Esophagus muscularis mucosa (tissue), 4 donors: ENCODE measurements at regions not wholly inside any gene's neighbourhood (a gene's known extent, or its start where the extent isn't known, plus 50 kb on each side); places are given as distances from the start of the nearest gene placed in this dataset.

Source experiments
- DNase-seq: peaks from one replicate; pipeline ENCODE4 v3.0.0-alpha.2; 2017; ENCODE audit errors: extremely low spot score
- H3K27ac ChIP-seq, 4 donors: fragments of 200-600 bp; sonication (generic); replicated peaks in 1 of 4; 1 replicate in 3 of 4; 2 replicates in 1 of 4; pipeline ENCODE4 v1.5.1; 2016 to 2019; ENCODE audit warnings: mild to moderate bottlenecking in 1 of 4
- H3K27me3 ChIP-seq, 4 donors: fragments of 200-600 bp; sonication (generic); one replicate each; pipeline versions ENCODE4 v1.5.1 to v1.6.0; 2016 to 2019
- H3K36me3 ChIP-seq, 4 donors: fragments of 200-600 bp; sonication (generic); one replicate each; pipeline ENCODE4 v1.5.1; 2016 to 2019
- H3K4me1 ChIP-seq, 4 donors: fragments of 200-600 bp; sonication (generic); one replicate each; pipeline ENCODE4 v1.5.1; 2016 to 2019
- H3K4me3 ChIP-seq, 4 donors: fragments of 200-600 bp; sonication (generic); 1 replicate in 2 of 4; 2 replicates in 2 of 4; pipeline ENCODE4 v1.5.1; 2016 to 2019; ENCODE audit warnings: mild to moderate bottlenecking in 4 of 4, moderate library complexity in 1 of 4
- H3K9me3 ChIP-seq, 4 donors: fragments of 200-600 bp; sonication (generic); 1 replicate in 3 of 4; 2 replicates in 1 of 4; pipeline ENCODE4 v1.5.1; 2016 to 2019
- CTCF ChIP-seq, 3 experiments: fragments of 200-600 bp in 2 of 3; fragments of 450-650 bp in 1 of 3; sonication (generic) in 2 of 3; IDR thresholded peaks; one replicate each; pipeline ENCODE4 v1.5.1; 2017 to 2019; ENCODE audit warnings: antibody characterized with exemption in 3 of 3, mild to moderate bottlenecking in 2 of 3, moderate library complexity in 1 of 3
- EP300 ChIP-seq: sonication (generic); formaldehyde crosslinking; IDR thresholded peaks from one replicate; pipeline ENCODE4 v1.6.1; 2017; ENCODE audit warnings: antibody characterized with exemption
- POLR2A ChIP-seq: fragments of 450-650 bp; IDR thresholded peaks from one replicate; pipeline ENCODE4 v1.6.1; 2017; ENCODE audit warnings: antibody characterized with exemption, moderate library complexity, mild to moderate bottlenecking, low read depth
- POLR2AphosphoS5 ChIP-seq, 2 donors: sonication (generic); formaldehyde crosslinking; IDR thresholded peaks; one replicate each; pipeline ENCODE4 v1.6.1; 2017; ENCODE audit warnings: antibody characterized with exemption in 2 of 2
- WGBS: methylation state at CpG from one replicate; pipeline ENCODE4 v1.1.5; 2018; 5-methylcytosine and 5-hydroxymethylcytosine counted together
- intact Hi-C: fragments of 100-400 bp; cut with DNase I; formaldehyde crosslinking; loops from one replicate; pipeline ENCODE4 v1.15.1; 2023

- TF ChIP-seq EP300, result no peak
- no peak for TF ChIP-seq CTCF (IDR thresholded peaks at IDR 0.05)
- no peak for TF ChIP-seq POLR2A
- no peak for TF ChIP-seq POLR2AphosphoS5 (IDR thresholded peaks at IDR 0.05)
- no peaks in the 10 kb centered on the region for H3K27me3 ChIP-seq
- H3K4me3 ChIP-seq, result no peak overlapping the region
- no peaks in the 10 kb centered on the region for H3K9me3 ChIP-seq
- H3K36me3 ChIP-seq, result no peaks in the 10 kb centered on the region
- H3K4me1 ChIP-seq, result no peaks in the 10 kb centered on the region
- H3K27ac ChIP-seq, result no peak overlapping the region
- DNase-seq, result no peak
- intact Hi-C loops, result no loop called here
- 87% methylated on average over 10 of the region's 10 CpGs for WGBS
Observed at GRCh38 chr2:65507102-65508069, 75.0 kb upstream of the SPRED2 start.

- H3K27ac ChIP-seq, result no peak overlapping the region
- TF ChIP-seq POLR2A (no peak), POLR2AphosphoS5 (IDR thresholded peaks at IDR 0.05) (no peak), EP300 (no peak)
- intact Hi-C loops, result no loop called here
- no peaks in the 10 kb centered on the region for H3K4me1 ChIP-seq
- no peaks in the 10 kb centered on the region for H3K27me3 ChIP-seq
- H3K36me3 ChIP-seq, result no peaks in the 10 kb centered on the region
- 75% methylated on average over 10 of the region's 14 CpGs for WGBS
- no peaks in the 10 kb centered on the region for H3K9me3 ChIP-seq
- no peak overlapping the region for H3K4me3 ChIP-seq
- no peak for DNase-seq
Observed at GRCh38 chr2:65504814-65505697, 72.7 kb upstream of the SPRED2 start.

- intact Hi-C loops, result no loop called here
- 67% methylated on average over 6 of the region's 6 CpGs for WGBS
- H3K9me3 ChIP-seq, result no peaks in the 10 kb centered on the region
- no peak for DNase-seq
- H3K4me1 ChIP-seq, result no peaks in the 10 kb centered on the region
- H3K27ac ChIP-seq, result no peak overlapping the region
- no peak for TF ChIP-seq POLR2AphosphoS5 (IDR thresholded peaks at IDR 0.05)
- no peak for TF ChIP-seq CTCF (IDR thresholded peaks at IDR 0.05)
- TF ChIP-seq POLR2A, result no peak
- TF ChIP-seq EP300, result no peak
- H3K4me3 ChIP-seq, result no peak overlapping the region
- H3K27me3 ChIP-seq, result no peaks in the 10 kb centered on the region
- no peaks in the 10 kb centered on the region for H3K36me3 ChIP-seq
Observed at GRCh38 chr2:65504201-65504600, 71.8 kb upstream of the SPRED2 start.

GRCh38 chr2:65503746-65504145 lies 71.3 kb upstream of the SPRED2 start:
- WGBS, result 57% methylated on average over 5 of the region's 5 CpGs
- H3K36me3 ChIP-seq, result no peaks in the 10 kb centered on the region
- no peaks in the 10 kb centered on the region for H3K9me3 ChIP-seq
- H3K27ac ChIP-seq, result no peak overlapping the region
- intact Hi-C loops, result no loop called here
- H3K27me3 ChIP-seq, result no peaks in the 10 kb centered on the region
- no peak for DNase-seq
- no peaks in the 10 kb centered on the region for H3K4me1 ChIP-seq
- TF ChIP-seq EP300 (no peak), POLR2A (no peak), CTCF (IDR thresholded peaks at IDR 0.05) (no peak), POLR2AphosphoS5 (IDR thresholded peaks at IDR 0.05) (no peak)
- H3K4me3 ChIP-seq, result no peak overlapping the region

GRCh38 chr2:65501836-65502235 lies 69.4 kb upstream of the SPRED2 start:
- Histone ChIP-seq H3K9me3 (no peaks in the 10 kb centered on the region), H3K27me3 (no peaks in the 10 kb centered on the region), H3K4me3 (no peak overlapping the region), H3K27ac (no peak overlapping the region), H3K4me1 (no peaks in the 10 kb centered on the region), H3K36me3 (no peaks in the 10 kb centered on the region)
- WGBS, result 92% methylated on average over 6 of the region's 6 CpGs
- DNase-seq, result no peak
- intact Hi-C loops, result no loop called here
- TF ChIP-seq CTCF (IDR thresholded peaks at IDR 0.05) (no peak), EP300 (no peak), POLR2A (no peak), POLR2AphosphoS5 (IDR thresholded peaks at IDR 0.05) (no peak)
